Lung (tissue), 11 donors: ENCODE measurements at regions not wholly inside any gene's neighbourhood (a gene's known extent, or its start where the extent isn't known, plus 50 kb on each side); places are given as distances from the start of the nearest gene placed in this dataset.

ENCODE experiments used
- ATAC-seq: fragments of 200-7000 bp; cut with Tn5 transposase; one replicate; pipeline ENCODE4 v1.9.1; 2020; ENCODE audit warnings: moderate number of reproducible peaks; ENCODE audit not compliant: insufficient read depth, low FRiP score
- DNase-seq, 3 donors: peaks; one replicate each; pipeline ENCODE4 v3.0.0-alpha.2; 2013 to 2017
- H3K27ac ChIP-seq, 2 donors: one replicate each; pipeline ENCODE4 v1.5.1; 2013; ENCODE audit warnings: mild to moderate bottlenecking in 2 of 2, moderate library complexity in 2 of 2, control low read depth in 1 of 2, inconsistent platforms in 1 of 2, low read depth in 1 of 2, low read length in 1 of 2
- H3K27me3 ChIP-seq, 3 donors: one replicate each; pipeline ENCODE4 v1.5.1; 2013; ENCODE audit warnings: low read length in 2 of 3; ENCODE audit not compliant: control insufficient read depth in 3 of 3, insufficient read depth in 3 of 3
- H3K36me3 ChIP-seq, 4 donors: one replicate each; pipeline ENCODE4 v1.5.1; 2013; ENCODE audit warnings: low read length in 4 of 4, mild to moderate bottlenecking in 1 of 4, moderate library complexity in 1 of 4; ENCODE audit not compliant: control insufficient read depth in 4 of 4, insufficient read depth in 4 of 4
- H3K4me1 ChIP-seq, 5 donors: one replicate each; pipeline ENCODE4 v1.5.1; 2013; ENCODE audit warnings: low read length in 5 of 5, mild to moderate bottlenecking in 2 of 5, moderate library complexity in 1 of 5; ENCODE audit not compliant: control insufficient read depth in 5 of 5, insufficient read depth in 5 of 5
- H3K4me3 ChIP-seq: one replicate; pipeline ENCODE4 v1.5.1; 2013; ENCODE audit warnings: mild to moderate bottlenecking, control low read depth, moderate library complexity
- H3K9ac ChIP-seq, 2 donors: one replicate each; pipeline ENCODE4 v1.5.1; 2013; ENCODE audit warnings: low read length in 2 of 2, control low read depth in 1 of 2; ENCODE audit not compliant: insufficient read depth in 1 of 2
- H3K9me3 ChIP-seq, 4 donors: one replicate each; pipeline ENCODE4 v1.5.1; 2013; ENCODE audit warnings: low read length in 3 of 4, mild to moderate bottlenecking in 1 of 4, moderate library complexity in 1 of 4; ENCODE audit not compliant: control insufficient read depth in 4 of 4, insufficient read depth in 3 of 4
- CTCF ChIP-seq: IDR thresholded peaks from 2 replicates; pipeline ENCODE4 v1.5.1; 2012; ENCODE audit warnings: mild to moderate bottlenecking; ENCODE audit errors: control extremely low read depth, extremely low read depth
- WGBS, 2 donors: extraction: QIAGEN DNeasy Blood & Tissue Kit; methylation state at CpG; one replicate each; pipeline ENCODE4 v1.1.7; 2013; 5-methylcytosine and 5-hydroxymethylcytosine counted together
- donor health status: control.
- donor health status: control.
- donor health status: Bipolar disorder and iron deficiency.
- donor health status: healthy.
- donor health status: DM: yes; HTN: yes; CAD: no.

GRCh38 chr5:62044989-62045388 is 261.0 kb upstream of the KIF2A start:
- no peaks in the 10 kb centered on the region for H3K9me3 ChIP-seq
- H3K4me3 ChIP-seq = no peak overlapping the region
- peaks cover 0 to 44% (median 21%) of the 10 kb centered on the region in 3 donors for H3K27me3 ChIP-seq
- no peak overlapping the region for H3K9ac ChIP-seq
- H3K4me1 ChIP-seq = peaks cover 0 to 12% (median 0%) of the 10 kb centered on the region in 5 donors
- ATAC-seq (no peak), DNase-seq (no peak)
- H3K27ac ChIP-seq = no peak overlapping the region
- TF ChIP-seq CTCF = no peak
- no peaks in the 10 kb centered on the region for H3K36me3 ChIP-seq
- WGBS, 2 donors = 75 to 88% methylated on average over 2 of the region's 2 CpGs

DNA sequence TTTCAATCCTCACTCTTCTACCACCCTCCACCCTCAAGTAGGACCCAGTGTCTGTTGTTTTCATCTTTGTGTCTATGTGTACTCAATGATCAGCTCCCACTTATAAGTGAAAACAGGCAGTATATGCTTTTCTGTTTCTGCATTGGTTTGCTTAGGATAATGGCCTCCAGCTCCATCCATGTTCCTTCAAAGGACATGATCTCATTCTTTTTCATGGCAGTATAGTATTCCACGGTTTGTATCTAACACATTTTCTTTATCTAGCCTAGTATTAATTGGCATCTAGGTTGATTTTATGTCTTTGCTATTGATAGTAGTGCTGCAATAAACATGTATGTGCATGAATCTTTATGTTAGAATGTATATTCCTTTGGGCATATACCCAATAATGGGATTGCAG is 259.8 kb upstream of the KIF2A start:
- WGBS, 2 donors = 85% methylated on average over 1 of the region's 1 CpG
- no peak overlapping the region for H3K9ac ChIP-seq
- H3K9me3 ChIP-seq = no peaks in the 10 kb centered on the region
- no peak for TF ChIP-seq CTCF
- H3K36me3 ChIP-seq = no peaks in the 10 kb centered on the region
- H3K27me3 ChIP-seq = peaks cover 0 to 47% (median 28%) of the 10 kb centered on the region in 3 donors
- DNase-seq (no peak), ATAC-seq (no peak)
- no peak overlapping the region for H3K4me3 ChIP-seq
- H3K27ac ChIP-seq = no peak overlapping the region
- H3K4me1 ChIP-seq = peaks cover 0 to 5% (median 0%) of the 10 kb centered on the region in 5 donors

- 93 to 100% methylated on average over 1 of the region's 1 CpG for WGBS, 2 donors
- Histone ChIP-seq H3K4me3 (no peak overlapping the region), H3K27ac (no peak overlapping the region), H3K9me3 (peaks cover 0 to 9% (median 0%) of the 10 kb centered on the region in 4 donors), H3K27me3 (peaks cover 0 to 17% (median 13%) of the 10 kb centered on the region in 3 donors), H3K36me3 (no peaks in the 10 kb centered on the region), H3K4me1 (no peaks in the 10 kb centered on the region), H3K9ac (no peak overlapping the region)
- DNase-seq = no peak
- TF ChIP-seq CTCF = no peak
- no peak for ATAC-seq
Observed at GRCh38 chr5:62051747-62052146, 254.3 kb upstream of the KIF2A start.

DNA sequence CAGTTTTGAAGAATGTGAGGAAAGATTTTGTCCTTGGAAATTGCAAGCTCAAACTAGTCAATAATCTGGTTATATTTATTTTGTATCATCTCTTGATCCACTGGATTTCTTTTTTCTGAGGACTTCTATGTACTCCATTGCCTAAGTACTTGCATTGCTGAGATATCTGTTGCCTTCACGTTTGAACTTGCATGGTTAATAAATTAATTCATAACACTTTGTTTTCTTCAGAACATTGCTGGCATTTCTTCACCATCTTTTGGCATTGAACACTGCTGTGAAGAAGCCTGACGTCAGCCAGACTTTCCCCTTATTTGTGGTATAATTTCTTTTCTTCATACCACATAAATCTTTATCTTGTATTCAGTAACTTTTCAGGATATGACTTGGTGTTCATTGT is 246.0 kb upstream of the KIF2A start:
- Histone ChIP-seq H3K9ac (no peak overlapping the region), H3K27me3 (peaks cover 0 to 5% (median 4%) of the 10 kb centered on the region in 3 donors), H3K27ac (no peak overlapping the region), H3K36me3 (no peaks in the 10 kb centered on the region), H3K4me3 (no peak overlapping the region), H3K4me1 (no peaks in the 10 kb centered on the region), H3K9me3 (peaks cover 0 to 3% (median 0%) of the 10 kb centered on the region in 4 donors)
- no peak for TF ChIP-seq CTCF
- WGBS, 2 donors = 47 to 67% methylated on average over 2 of the region's 2 CpGs
- ATAC-seq (no peak), DNase-seq (no peak)
